HG03439 (cell line): ENCODE measurements at regions not wholly inside any gene's neighbourhood (a gene's known extent, or its start where the extent isn't known, plus 50 kb on each side); places are given as distances from the start of the nearest gene placed in this dataset.

Experiments
- ATAC-seq: cut with Tn5 transposase; IDR thresholded peaks from one replicate; pipeline ENCODE4 v1.9.1; 2021; ENCODE audit warnings: mild to moderate bottlenecking, moderate library complexity; ENCODE audit not compliant: unreplicated experiment

DNA sequence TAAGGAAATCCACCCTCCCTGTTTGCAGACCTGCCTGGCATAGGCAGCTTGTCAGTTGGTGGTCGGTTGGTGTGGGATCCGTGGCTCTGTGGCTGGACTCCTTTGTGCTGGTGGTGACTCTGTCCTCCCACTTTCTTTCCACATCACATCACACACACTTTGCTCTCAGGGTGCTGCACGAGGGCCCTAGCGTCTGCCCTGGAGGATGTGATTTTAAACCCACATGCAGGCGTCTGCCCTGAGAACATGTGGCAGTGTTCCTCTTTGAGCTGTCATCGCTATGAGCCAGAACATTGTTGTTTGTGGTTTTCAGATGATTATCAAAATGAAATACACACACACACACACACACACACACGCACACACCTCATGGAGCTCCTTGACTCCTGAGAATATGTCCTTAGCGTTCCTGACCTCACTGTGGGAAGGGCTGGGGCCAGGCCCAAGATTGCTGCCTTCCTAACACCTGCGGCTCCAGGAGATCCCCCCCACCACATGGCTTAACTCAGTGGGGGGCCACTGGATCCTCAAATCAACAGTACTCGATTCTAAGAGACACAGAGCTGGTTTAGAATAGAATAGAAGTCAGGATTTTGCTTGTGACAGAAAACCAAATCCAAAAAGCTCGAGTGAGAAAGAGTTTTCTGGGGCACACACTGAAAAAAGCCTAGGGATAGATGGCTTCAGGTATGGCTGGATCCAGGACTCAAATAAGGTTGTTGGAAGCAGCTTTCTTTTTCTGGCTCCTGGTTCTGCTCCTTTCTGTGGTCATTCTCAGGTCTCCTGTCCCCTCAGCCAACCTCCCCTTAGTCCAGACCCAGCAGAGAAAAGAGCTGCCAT lies 54.8 kb downstream of the RTP5 start:
- ATAC-seq = no peak

DNA sequence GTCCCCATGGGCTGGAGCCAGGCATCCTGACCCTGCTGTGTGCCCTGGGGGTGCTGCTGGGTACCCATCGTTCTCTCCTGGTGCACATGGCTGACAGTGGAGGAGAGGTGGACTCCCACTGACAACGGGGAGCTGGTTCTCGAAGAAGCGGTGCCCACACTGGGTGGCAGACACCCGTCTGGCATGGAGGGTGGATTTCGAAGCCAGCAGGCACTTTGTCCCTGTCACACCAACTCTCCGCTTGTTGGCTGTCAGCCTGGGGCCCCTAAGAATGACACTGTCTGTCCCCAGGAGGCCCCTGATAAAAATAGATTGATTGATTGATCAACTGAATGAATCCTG lies 55.4 kb downstream of the RTP5 start:
- no peak for ATAC-seq

DNA sequence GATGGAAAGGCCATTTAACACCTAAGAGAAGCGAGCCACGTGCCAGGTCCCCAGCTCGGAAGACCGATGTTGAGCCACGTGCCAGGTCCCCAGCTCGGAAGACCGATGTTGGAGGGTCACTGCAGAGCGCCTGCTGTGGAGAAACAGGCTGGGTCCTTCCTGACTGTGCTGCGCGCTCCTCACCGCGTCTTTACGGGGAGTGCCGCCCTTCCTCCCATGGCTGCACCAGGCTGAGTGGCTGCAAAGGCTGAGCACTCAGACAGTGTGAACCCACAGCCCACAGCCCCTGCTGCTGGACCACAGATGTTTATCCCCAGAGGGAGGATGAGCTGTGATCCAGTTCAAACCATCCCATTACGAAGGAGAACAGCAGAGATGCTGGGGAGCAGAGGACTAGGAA lies 55.7 kb downstream of the RTP5 start:
- ATAC-seq = no peak

DNA sequence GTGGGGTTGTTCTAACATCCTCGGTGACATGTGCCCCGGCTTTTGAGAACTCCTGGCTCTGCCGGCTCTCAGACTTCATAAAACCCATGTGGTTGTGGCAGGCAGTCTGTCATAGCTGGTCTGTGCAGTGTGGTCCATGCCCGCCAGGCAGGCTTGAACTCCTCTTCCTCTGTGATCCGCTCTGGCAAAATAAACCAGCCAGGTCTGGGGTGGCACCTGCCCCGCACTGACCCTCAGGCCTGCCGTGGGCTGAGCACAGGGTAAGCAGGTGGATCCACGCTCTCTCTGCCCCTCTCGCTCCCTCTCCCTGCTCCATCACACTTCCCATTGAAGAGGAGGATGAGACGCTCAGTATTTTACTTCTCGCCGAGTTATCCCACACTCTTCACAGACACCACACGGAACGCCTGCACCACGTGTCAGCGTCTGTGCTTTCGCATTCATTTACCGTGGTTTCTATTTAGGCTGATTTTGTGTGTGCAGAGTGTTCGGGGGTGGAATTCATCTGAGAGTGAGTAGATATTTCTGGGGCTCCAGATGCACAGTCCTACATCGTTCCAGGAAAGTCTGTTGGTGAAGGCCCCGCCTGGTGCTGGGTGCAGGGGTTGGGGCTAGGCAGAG lies 56.4 kb downstream of the RTP5 start:
- no peak for ATAC-seq

DNA sequence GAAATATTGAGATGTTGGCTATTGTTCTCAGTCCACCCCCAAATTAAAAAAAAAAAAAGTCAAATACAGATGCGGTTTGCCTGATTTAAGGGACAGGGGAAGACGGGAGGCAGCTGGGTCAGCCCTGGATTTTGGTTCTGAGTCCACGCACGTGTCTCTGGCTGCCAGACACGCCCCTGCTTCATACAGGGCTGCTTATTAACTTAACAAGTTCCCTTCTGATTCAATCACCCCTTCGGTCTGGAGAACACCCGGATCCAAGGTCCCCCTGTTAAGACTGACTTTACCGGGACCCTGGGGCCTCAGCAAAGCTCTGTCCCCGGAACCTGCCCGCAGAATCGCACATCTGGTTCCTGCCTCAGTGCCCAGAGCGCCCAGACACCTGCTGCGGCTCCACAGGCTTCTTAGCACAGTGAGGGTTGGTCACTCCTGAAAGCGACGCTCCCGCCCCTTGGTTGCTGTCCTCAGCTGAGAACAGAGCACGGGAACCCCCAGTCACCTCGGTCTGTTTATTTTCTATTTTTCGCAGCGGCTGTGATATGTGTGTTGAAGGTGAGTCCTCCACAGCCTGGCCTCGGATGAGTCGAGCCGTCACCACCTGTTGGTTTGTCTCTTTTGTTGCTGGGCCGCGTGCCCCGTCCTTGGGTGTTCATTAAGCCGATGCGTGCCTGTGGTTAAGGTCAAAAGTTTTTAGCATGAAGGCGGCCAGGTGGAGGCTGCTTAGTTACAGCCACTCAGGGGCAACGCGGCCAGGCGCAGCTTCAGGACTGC lies 57.2 kb downstream of the RTP5 start:
- ATAC-seq = no peak

DNA sequence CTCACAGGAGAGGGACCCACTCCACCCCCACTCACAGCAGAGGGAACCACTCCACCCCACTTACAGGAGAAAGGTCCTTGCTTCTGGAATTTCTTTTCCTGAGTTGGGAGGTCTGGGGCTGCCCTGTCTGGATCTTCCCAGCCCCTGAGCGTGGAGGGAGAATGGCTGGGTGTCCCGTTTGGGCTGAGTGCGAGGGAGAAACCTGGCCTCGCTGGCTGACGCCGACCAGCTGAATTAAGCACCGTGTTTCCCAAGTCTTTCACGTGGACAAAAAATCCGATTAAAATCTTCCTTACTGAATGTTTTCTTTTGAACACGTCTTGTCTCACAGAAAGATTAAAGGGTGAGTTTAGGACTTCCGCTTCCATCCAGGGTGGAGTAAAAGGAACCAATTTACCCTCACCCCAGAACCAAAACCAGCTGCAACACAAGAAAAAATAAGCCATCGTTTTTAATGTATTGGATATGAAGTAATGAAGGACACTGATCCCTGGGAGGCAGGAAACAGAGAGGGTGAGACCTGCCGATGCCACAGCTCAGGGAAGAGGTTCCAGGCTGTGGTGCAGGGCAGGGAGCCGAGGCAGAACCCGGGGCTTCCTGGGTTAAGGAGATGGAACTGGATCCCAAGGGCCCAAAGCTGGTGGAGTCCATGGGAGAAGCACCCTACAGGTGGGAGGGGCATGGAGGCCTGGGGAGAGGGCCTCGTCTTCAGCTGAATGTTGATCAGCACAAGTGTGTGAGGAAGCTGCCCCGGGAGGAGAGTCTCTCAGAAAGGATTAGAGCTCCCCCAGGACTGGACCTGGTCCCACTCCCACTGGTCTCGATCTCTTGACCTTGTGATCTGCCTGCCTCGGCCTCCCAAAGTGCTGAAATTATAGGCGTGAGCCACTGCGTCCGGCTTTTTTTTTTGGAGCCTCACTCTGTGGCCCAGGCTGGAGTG lies 60.3 kb downstream of the RTP5 start:
- ATAC-seq = no peak

DNA sequence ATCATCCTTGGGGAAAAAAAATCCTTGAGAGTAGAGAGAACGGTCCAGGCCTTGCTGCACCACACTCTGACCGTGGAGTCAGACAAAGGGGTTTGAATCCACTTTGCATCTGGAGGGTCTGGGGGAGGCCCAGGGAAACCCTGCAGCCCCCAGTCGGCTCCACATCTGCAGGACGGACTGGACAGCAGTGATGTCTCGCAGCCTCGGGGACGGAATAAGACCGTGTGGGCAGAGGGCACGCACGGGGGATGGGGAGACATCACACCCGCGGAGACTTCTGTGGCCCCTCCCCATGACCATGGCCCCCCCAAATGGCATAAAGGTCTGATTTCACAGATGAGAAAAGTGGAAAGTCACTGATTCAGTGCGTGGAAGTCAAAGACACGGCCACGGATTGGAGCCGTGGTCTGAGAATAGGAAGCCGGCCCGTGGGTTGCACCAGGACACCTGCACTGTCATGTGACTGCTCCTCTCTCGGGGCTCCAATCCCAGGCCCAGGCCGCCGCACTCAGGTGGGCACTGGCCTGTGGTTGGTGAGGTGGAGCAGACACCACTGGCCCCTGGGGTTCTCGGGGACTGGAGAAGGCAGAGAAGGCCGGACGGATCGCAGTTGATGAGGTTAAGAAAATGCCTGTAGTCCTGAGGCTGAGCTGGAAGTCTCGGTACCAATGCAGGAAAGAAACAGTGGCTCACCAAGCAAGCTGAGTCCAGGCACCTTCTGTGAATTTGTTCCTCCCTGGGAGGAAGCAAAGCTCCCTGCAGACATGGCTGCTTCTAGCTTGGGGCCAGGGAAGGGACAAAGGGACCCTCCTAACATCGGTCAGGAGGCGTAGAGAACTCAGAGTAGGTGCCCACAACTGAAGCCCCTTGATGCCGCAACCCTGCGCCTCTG lies 61.8 kb downstream of the RTP5 start:
- no peak for ATAC-seq

DNA sequence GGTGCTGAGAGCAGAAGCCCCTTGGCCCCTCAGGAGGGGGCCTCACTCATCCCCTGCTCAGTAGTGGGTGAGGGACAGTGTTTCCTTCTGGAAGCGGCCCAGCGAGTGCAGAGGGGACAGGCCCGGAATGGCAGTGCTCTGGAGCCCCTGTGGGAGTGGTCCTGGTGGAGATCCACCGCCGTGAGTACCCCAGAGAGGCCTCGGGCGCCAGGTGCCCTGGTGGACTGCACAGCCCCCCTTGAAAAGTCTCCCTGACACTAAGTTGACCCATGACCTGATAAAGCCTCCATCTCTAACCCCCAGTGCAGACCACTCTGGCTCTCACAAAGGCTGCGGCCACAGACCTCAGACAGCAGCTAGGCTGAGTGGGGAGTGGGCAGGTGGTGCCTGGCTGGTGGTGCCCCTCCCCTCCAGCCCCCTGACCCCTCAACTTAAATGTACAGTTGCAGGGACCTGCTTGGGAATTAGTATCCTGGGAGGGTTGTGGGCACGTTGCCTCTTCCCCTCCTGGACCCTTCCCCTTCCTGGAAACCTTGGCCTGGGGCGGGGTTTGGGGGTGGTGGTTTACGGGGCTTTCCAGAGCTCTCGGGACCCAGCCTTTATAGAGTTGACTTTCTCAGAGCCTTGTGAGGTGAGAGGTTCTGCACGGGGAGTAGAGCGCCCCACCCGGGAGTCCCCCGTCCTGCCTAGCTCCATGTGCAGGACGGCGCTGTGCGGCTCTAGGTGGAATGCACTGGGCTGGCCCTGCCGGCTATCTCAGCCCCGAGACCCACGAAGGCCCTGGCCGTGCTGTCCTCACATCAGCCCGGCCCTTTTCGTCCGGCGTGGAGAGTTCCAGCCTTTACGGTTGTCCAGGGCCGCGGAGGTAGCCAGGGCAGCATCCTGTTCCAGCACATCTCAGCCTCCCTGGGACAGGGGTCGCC lies 62.7 kb downstream of the RTP5 start:
- ATAC-seq = no peak

DNA sequence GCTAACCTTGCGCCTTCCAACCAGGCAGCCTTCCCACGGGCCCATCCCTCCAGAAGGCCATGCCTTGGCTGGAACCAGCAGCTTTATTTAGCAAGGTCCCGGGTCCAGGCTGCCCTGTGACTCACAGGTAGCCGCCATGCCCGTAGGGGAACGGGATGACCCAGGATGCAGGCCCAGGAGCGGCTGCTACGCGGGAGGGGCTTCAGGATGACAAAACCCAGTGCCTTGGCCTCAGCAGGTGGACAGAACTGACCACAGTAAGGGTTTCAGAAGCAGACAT lies 63.3 kb downstream of the RTP5 start:
- no peak for ATAC-seq

DNA sequence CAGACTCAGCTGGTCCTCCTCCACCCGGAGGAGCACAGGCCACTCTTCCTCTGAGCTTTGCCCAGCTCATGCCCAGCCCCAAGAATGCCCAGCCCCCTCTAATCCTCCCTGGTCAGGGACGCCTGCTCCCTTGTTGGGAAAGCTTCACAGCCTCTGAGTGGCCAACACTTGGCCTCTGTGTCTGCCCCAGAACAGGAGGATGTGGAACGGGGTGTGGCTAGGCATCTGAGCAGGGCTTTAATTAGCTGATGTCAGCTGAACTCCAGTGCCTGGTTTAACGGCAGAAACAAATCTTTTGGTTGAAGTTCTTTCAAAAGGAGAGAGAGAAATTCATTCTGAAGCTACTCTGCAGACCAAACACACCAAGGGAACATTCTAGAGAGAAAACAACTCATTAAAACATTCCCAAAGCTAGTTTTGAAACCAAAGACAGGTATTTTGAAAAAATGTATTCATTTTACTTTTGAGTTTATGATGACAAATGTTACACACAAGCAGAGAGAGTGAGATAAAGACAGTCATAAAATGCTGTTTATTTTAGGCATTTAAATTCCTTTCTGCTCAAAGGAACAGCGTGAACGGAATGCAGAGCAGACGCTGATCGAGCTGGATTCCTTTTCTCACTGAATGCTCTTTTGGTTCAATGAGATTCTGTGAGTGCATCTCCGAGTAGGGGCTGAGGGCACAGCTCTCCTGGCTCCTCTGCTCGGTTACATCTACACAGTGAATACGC lies 63.8 kb downstream of the RTP5 start:
- ATAC-seq = no peak

DNA sequence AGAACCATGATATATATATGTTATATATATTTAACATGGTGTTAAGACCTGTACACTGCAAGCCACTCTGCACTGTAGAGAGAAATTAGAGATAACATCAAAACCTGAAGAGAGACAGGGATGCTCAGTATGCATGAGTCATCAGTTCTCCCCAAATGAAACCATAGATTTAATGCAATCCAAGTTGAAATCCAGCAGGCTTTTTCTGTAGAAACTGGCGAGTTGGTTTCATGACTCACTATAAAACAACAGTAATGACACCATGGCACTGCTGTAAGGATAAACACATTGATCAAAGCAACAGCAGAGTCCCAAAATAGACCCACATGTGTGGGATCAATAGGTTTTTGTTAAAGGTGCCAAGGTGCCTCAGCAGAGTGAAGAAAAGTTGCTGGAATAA lies 65.8 kb downstream of the RTP5 start:
- ATAC-seq = no peak

DNA sequence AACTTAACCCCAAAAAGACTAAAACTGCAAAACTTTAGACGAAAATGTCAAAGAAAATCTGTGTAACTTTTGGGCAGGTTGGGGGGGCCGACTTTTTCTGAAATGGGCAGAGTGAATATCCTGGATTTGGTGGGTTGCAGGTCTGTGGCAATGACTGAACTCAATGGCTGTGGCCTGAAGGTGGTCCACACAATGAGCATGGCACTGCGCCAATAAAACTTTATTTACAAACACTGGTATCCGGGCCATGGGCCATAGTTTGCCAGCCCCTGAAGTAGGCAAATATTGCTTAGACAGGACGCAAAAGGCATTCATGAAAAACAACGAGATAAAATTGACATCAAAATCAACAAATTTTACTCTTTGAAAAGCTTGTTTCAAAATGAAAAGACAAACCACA lies 66.2 kb downstream of the RTP5 start:
- ATAC-seq = no peak

DNA sequence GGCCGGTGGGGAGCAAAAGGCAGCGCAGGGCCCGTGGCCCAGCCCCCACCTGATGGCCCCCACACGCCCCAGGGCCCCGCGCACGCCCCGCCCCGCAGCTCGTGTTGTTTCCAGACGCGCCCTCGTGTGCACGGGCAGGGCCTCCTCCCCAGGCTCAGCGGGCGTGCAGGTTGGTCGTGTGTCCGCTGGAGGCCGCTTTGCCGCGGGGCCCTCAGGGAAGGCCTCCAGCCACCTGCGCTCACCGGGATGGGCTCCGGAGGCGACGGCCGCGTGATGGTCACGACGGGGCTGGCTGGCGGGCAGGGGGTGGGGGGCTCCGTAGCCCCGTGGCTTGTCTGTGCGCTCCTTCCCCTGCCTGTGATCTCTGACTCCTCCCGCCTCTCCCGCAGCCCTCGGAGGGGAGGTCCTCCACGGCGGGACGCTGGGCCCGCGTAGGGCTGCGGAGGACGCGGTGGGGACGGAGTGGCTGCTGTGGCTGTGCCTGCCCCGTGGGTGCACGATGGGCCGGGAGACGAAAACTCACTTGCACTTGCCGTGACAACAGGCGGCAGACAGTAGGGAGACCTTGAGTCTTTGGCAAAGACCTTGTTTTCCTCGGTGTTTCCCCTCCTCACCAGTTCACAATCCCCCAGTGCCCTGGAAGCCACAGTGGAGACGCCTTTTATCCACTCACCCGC lies 67.1 kb downstream of the RTP5 start:
- ATAC-seq = no peak

DNA sequence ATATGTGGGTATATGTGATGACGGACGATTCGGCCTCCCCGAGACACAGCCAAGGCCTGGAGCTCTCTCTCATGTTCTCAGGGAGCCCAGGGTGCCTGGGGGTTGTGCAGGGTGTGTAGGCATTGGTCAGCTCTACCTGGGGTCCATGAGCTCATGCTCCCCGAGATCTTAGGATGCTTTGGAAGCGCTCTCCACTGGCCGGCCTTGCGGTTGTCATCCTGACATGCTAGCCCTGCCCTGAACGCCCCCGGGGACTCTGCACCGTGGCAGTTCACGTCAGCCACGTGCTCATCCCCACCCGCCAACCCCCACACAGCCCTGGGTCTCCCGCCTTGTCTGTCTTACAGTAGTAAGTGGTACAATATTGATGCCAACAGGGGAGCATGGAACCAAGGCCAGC lies 67.8 kb downstream of the RTP5 start:
- no peak for ATAC-seq

DNA sequence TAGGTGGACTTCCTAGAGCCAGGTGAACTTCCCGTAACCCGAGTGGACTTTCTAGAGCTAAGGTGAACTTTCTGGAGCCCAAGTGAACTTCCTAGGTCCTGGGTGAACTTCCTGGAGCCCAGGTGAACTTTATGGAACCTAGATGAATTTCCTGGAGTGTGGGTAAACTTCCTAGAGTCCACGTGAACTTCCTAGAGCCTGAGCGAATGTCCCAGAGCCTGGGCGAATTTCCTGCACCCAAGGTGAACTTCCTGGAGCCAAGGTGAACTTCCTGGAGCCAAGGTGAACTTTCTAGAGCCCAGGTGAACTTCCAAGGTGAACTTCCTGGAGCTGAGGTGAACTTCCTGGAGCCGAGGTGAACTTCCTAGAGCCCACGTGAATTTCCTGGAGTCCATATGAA lies 70.0 kb downstream of the RTP5 start:
- ATAC-seq = no peak

DNA sequence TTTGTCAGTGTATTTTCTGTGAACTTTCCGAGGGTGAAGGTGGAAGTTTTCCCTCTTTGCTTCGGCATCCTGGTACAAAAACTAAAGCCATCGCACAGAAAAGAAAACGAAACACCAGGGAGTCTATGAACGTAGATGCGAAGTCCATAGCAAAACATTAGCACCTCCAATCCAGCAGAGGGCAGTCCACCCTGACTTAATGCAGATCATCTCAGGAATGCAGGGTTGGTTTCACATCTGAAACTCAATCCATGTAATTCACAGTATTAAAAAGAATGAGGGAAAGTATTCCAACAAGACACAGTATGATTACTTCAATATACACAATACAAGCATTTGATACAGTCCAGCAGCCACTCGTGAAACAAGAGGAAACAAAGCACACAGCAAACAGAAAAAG lies 70.8 kb downstream of the RTP5 start:
- no peak for ATAC-seq

DNA sequence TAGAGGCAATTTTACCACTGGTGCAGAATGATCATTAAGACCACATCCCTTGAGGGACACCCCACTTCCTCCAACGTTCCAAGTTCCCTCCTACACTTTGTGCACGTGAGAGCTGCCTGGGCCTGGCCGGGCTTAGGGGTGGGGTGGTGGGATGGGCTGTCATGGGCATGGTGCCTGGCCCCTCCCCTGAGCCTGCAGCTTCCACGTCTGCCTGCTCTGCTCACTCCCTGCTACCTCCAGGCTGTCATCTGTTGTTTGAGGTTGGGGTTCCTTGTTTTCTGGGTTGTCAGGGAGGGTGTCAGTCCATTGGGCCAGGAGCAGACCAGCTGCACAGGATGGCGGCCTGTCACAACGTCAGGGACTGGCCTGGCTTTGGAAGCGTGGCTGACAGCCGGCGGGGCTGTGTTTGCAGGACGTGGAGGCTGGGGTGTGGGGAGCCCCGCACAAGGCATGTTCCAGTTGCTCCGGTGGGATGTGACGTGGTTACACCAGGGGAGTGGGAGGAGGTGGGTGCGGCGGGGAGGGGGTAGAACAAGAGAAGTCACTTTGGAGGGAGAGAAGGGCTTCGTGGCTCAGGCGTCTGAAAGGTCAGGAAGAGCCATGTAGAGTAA lies 72.3 kb downstream of the RTP5 start:
- no peak for ATAC-seq
